ENCODE measurements at regions not wholly inside any gene's neighbourhood (a gene's known extent, or its start where the extent isn't known, plus 50 kb on each side); places are given as distances from the start of the nearest gene placed in this dataset.

GRCh38 chr4:104064646-104065577 is 345.1 kb upstream of the TACR3 start:
- DNase-seq (ENCODE audit: low spot score in 2 of 2, unreplicated experiment in 2 of 2) = peak; percentile 40 to 59
- H3K9me3 Mint-ChIP-seq = peaks cover 6% of the 10 kb centered on the region
- no peak overlapping the region for H3K27ac Mint-ChIP-seq

GRCh38 chr4:104063341-104063740 is 343.6 kb upstream of the TACR3 start:
- no peak for DNase-seq (ENCODE audit: low spot score in 2 of 2, unreplicated experiment in 2 of 2)
- no peak for TF ChIP-seq CTCF (IDR thresholded peaks at IDR 0.05; ENCODE audit: unreplicated experiment)
- no peak overlapping the region for H3K4me3 Mint-ChIP-seq

More at GRCh38 chr4:104064646-104065577, 345.1 kb upstream of the TACR3 start:
- Mint-ChIP-seq H3K4me1 (peaks cover 6% of the 10 kb centered on the region), H3K4me3 (peak overlapping the region; percentile 12), H3K36me3 (no peaks in the 10 kb centered on the region), H3K27me3 (ENCODE audit: low read depth) (no peaks in the 10 kb centered on the region)
- peak; percentile 82 for TF ChIP-seq CTCF (IDR thresholded peaks at IDR 0.05; ENCODE audit: unreplicated experiment)

GRCh38 chr4:104044369-104044768 is 324.6 kb upstream of the TACR3 start:
- TF ChIP-seq CTCF (IDR thresholded peaks at IDR 0.05; ENCODE audit: unreplicated experiment) = no peak
- H3K36me3 Mint-ChIP-seq = no peaks in the 10 kb centered on the region
- no peak for DNase-seq (ENCODE audit: low spot score in 2 of 2, unreplicated experiment in 2 of 2)
- H3K27me3 Mint-ChIP-seq (ENCODE audit: low read depth) = no peaks in the 10 kb centered on the region
- H3K4me3 Mint-ChIP-seq = no peak overlapping the region
- no peak overlapping the region for H3K27ac Mint-ChIP-seq
- no peaks in the 10 kb centered on the region for H3K4me1 Mint-ChIP-seq
- H3K9me3 Mint-ChIP-seq = no peaks in the 10 kb centered on the region

More at GRCh38 chr4:104063341-104063740, 343.6 kb upstream of the TACR3 start:
- Mint-ChIP-seq H3K27me3 (ENCODE audit: low read depth) (no peaks in the 10 kb centered on the region), H3K4me1 (peaks cover 6% of the 10 kb centered on the region), H3K27ac (no peak overlapping the region), H3K36me3 (no peaks in the 10 kb centered on the region), H3K9me3 (no peaks in the 10 kb centered on the region)

GRCh38 chr4:104032896-104033295 is 313.1 kb upstream of the TACR3 start:
- H3K9me3 Mint-ChIP-seq = no peaks in the 10 kb centered on the region

GRCh38 chr4:104025251-104025650 is 305.5 kb upstream of the TACR3 start:
- Mint-ChIP-seq H3K27ac (no peak overlapping the region), H3K36me3 (no peaks in the 10 kb centered on the region), H3K4me3 (no peak overlapping the region), H3K27me3 (ENCODE audit: low read depth) (no peaks in the 10 kb centered on the region), H3K4me1 (no peaks in the 10 kb centered on the region), H3K9me3 (no peaks in the 10 kb centered on the region)
- no peak for TF ChIP-seq CTCF (IDR thresholded peaks at IDR 0.05; ENCODE audit: unreplicated experiment)
- no peak for DNase-seq (ENCODE audit: low spot score in 2 of 2, unreplicated experiment in 2 of 2)

More at GRCh38 chr4:104032896-104033295, 313.1 kb upstream of the TACR3 start:
- no peak overlapping the region for H3K4me3 Mint-ChIP-seq
- no peak overlapping the region for H3K27ac Mint-ChIP-seq
- H3K36me3 Mint-ChIP-seq = no peaks in the 10 kb centered on the region
- no peaks in the 10 kb centered on the region for H3K27me3 Mint-ChIP-seq (ENCODE audit: low read depth)
- TF ChIP-seq CTCF (IDR thresholded peaks at IDR 0.05; ENCODE audit: unreplicated experiment) = no peak
- H3K4me1 Mint-ChIP-seq = no peaks in the 10 kb centered on the region
- no peak for DNase-seq (ENCODE audit: low spot score in 2 of 2, unreplicated experiment in 2 of 2)
